Skeletal muscle cell (primary cell): ENCODE measurements at regions not wholly inside any gene's neighbourhood (a gene's known extent, or its start where the extent isn't known, plus 50 kb on each side); places are given as distances from the start of the nearest gene placed in this dataset.
"Not testable (repeated sequence)": the region's sequence is repeated elsewhere in the genome, so short reads cannot be mapped to it uniquely, and the experiment has no call there.

Experiments
- DNase-seq: peaks from one replicate; pipeline ENCODE4 v3.0.0-alpha.2; 2010; ENCODE audit warnings: low read depth
- H3K4me3 ChIP-seq: 2 replicates; pipeline ENCODE4 v1.5.1; 2011; ENCODE audit warnings: low read depth, mild to moderate bottlenecking, control low read depth, low read length, moderate library complexity

GRCh38 chr21:31819692-31820091 is 53.1 kb upstream of the HUNK start:
- not testable (repeated sequence) for DNase-seq, H3K4me3 ChIP-seq

GRCh38 chr21:31814356-31814755 is 58.5 kb upstream of the HUNK start:
- not testable (repeated sequence) for H3K4me3 ChIP-seq, DNase-seq

- DNase-seq: no peak
- no peak overlapping the region for H3K4me3 ChIP-seq
Observed at GRCh38 chr21:31813862-31814261, 59.0 kb upstream of the HUNK start.

- H3K4me3 ChIP-seq: no peak overlapping the region
- no peak for DNase-seq
Observed at GRCh38 chr21:31804008-31804394, 68.8 kb upstream of the HUNK start.

- DNase-seq: no peak
Observed at GRCh38 chr21:31803039-31804007, 69.5 kb upstream of the HUNK start.

GRCh38 chr21:31802331-31802730 is 70.4 kb upstream of the SCAF4 start:
- DNase-seq: no peak
- no peak overlapping the region for H3K4me3 ChIP-seq

More at GRCh38 chr21:31803039-31804007, 69.5 kb upstream of the HUNK start:
- H3K4me3 ChIP-seq: no peak overlapping the region

GRCh38 chr21:31801551-31802219 is 69.8 kb upstream of the SCAF4 start:
- no peak for DNase-seq
- no peak overlapping the region for H3K4me3 ChIP-seq

GRCh38 chr21:31798842-31799704 is 67.2 kb upstream of the SCAF4 start:
- no peak for DNase-seq
- H3K4me3 ChIP-seq: no peak overlapping the region

GRCh38 chr21:31795992-31796391 is 64.1 kb upstream of the SCAF4 start:
- H3K4me3 ChIP-seq: no peak overlapping the region
- DNase-seq: no peak

GRCh38 chr21:31790420-31790819 is 58.5 kb upstream of the SCAF4 start:
- H3K4me3 ChIP-seq, DNase-seq: not testable (repeated sequence)

GRCh38 chr21:31788581-31788980 is 56.7 kb upstream of the SCAF4 start:
- no peak overlapping the region for H3K4me3 ChIP-seq
- no peak for DNase-seq

GRCh38 chr21:31787691-31788090 is 55.8 kb upstream of the SCAF4 start:
- H3K4me3 ChIP-seq, DNase-seq: not testable (repeated sequence)

- no peak overlapping the region for H3K4me3 ChIP-seq
- DNase-seq: no peak
Observed at GRCh38 chr21:31786164-31786920, 54.4 kb upstream of the SCAF4 start.

- not testable (repeated sequence) for H3K4me3 ChIP-seq
- DNase-seq: peak; percentile 20
Observed at GRCh38 chr21:31785237-31786163, 53.6 kb upstream of the SCAF4 start.

GRCh38 chr21:31781737-31782136 is 49.8 kb upstream of the SCAF4 start:
- no peak overlapping the region for H3K4me3 ChIP-seq
- peak; percentile 13 for DNase-seq
